ENCODE measurements at regions not wholly inside any gene's neighbourhood (a gene's known extent, or its start where the extent isn't known, plus 50 kb on each side); places are given as distances from the start of the nearest gene placed in this dataset.

GRCh38 chr2:108145557-108146326, 94.0 kb upstream of the SULT1C3 start:
- no peak for DNase-seq

GRCh38 chr2:108148555-108148954, 91.2 kb upstream of the SULT1C3 start:
- no peak for DNase-seq

GRCh38 chr2:108154366-108155061, 85.3 kb upstream of the SULT1C3 start:
- DNase-seq = no peak

DNA sequence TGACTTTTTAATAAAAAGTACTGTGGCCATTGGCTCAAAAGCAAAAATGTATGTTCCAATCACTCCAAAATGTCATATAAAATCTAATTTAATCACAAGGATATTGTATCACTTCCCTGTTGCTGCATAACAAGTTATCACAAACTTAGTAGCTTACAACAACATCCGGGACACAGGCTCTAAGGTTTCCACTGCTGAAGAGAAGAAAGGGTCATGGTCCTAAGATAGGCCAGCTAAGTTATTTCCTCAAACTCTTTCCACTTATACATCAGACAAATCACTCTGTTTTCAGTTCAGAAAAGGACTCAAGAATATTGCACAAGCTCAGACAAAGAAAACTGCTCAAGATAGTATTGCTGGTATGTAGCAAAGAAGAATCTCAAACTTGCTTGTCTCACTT, 78.5 kb upstream of the SULT1C3 start:
- DNase-seq = no peak

- DNase-seq = no peak
Measured at GRCh38 chr2:108164318-108164717, 75.5 kb upstream of the SULT1C3 start.

GRCh38 chr2:108165729-108166128, 74.0 kb upstream of the SULT1C3 start:
- DNase-seq = no peak

GRCh38 chr2:108167699-108168098, 72.1 kb upstream of the SULT1C3 start:
- DNase-seq = no peak

GRCh38 chr2:108169982-108170625, 69.7 kb upstream of the SULT1C3 start:
- DNase-seq = peak; percentile 28

- no peak for DNase-seq
Measured at GRCh38 chr2:108171657-108172056, 68.1 kb upstream of the SULT1C3 start.

- no peak for DNase-seq
Measured at GRCh38 chr2:108182489-108182888, 57.3 kb upstream of the SULT1C3 start.

DNA sequence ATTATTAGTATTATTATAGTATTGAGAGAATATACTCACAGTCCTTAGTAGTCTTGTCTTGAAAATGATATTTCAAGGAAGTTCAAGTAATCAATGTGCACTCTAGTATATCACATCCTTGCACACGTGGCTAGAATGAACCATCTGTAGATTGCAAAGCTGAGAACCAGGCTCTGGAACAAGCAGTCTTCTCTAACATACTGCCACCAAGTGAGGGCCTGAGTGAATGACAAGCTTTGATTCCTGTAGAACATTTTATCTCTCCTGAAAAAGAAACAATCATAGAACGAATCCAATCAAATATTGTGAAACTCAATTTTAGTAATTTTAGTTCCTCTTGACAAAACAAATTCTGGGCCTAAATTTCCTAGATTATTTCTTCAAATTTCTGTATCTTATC, 55.3 kb upstream of the SULT1C3 start:
- peak; percentile 30 for DNase-seq

- DNase-seq = no peak
Measured at GRCh38 chr2:108189316-108189715, 50.5 kb upstream of the SULT1C3 start.

All from dermis blood vessel endothelial cell (primary cell).